IMR-90 (cell line): ENCODE measurements at regions not wholly inside any gene's neighbourhood (a gene's known extent, or its start where the extent isn't known, plus 50 kb on each side); places are given as distances from the start of the nearest gene placed in this dataset.

Source experiments
- ATAC-seq: fragments of 200-7000 bp; cut with Tn5 transposase; 2 replicates; pipeline ENCODE4 v1.9.1; 2020; ENCODE audit warnings: low read depth, mild to moderate bottlenecking, moderate library complexity
- BruUV-seq: library from RNA; stranded (reverse); fragments of 400-500 nt; replicated peaks from 2 replicates; lab custom pipeline; 2021; lab: Mats Ljungman, UMichigan
- CTCF ChIA-PET: fragments of 300-600 bp; formaldehyde crosslinking; extraction: SDS; loops from one replicate; lab custom pipeline; 2021; ENCODE audit warnings: antibody characterized with exemption; lab: Yijun Ruan, JAX
- POLR2A ChIA-PET: fragments of 300-600 bp; sonication (Branson Sonifier 250); formaldehyde crosslinking; loops from one replicate; lab custom pipeline; 2022; ENCODE audit warnings: antibody characterized with exemption; ENCODE audit not compliant: unreplicated experiment; lab: Charles Lee
- DNase-seq: peaks from one replicate; pipeline ENCODE4 v3.0.0; 2013
- H2AFZ ChIP-seq: replicated peaks from 2 replicates; pipeline ENCODE3; 2013; ENCODE audit warnings: low read length, mild to moderate bottlenecking; ENCODE audit not compliant: poor library complexity
- H2AK5ac ChIP-seq: 2 replicates; pipeline ENCODE4 v1.6.1; 2013; ENCODE audit warnings: low read depth, low read length, inconsistent platforms
- H2AK9ac ChIP-seq: replicated peaks from 2 replicates; pipeline ENCODE3; 2013; ENCODE audit warnings: mild to moderate bottlenecking, low read depth, low read length, moderate library complexity; ENCODE audit not compliant: poor library complexity
- H2BK120ac ChIP-seq: 2 replicates; pipeline ENCODE4 v1.6.1; 2013; ENCODE audit warnings: low read depth, low read length, inconsistent platforms
- H2BK15ac ChIP-seq: 3 replicates; pipeline ENCODE4 v1.6.1; 2013; ENCODE audit warnings: low read depth, low read length, inconsistent platforms
- H2BK20ac ChIP-seq: 2 replicates; pipeline ENCODE4 v1.6.1; 2013; ENCODE audit warnings: low read depth, mild to moderate bottlenecking, inconsistent platforms, low read length, moderate library complexity
- H2BK5ac ChIP-seq: 2 replicates; pipeline ENCODE4 v1.6.1; 2013; ENCODE audit warnings: mild to moderate bottlenecking, low read depth, low read length, inconsistent platforms; ENCODE audit not compliant: poor library complexity, severe bottlenecking
- H3K14ac ChIP-seq: replicated peaks from 2 replicates; pipeline ENCODE4 v1.6.1; 2013; ENCODE audit warnings: low read depth, low read length, inconsistent platforms
- H3K18ac ChIP-seq: 2 replicates; pipeline ENCODE4 v1.6.1; 2013; ENCODE audit warnings: low read depth, low read length, control low read depth
- H3K23ac ChIP-seq: 2 replicates; pipeline ENCODE4 v1.6.1; 2013; ENCODE audit warnings: low read depth, low read length, inconsistent platforms
- H3K27ac ChIP-seq: 2 replicates; pipeline ENCODE4 v1.5.1; 2013; ENCODE audit warnings: mild to moderate bottlenecking, control low read depth, low read length; ENCODE audit not compliant: insufficient read depth
- H3K27me3 ChIP-seq: 2 replicates; pipeline ENCODE4 v1.6.1; 2013; ENCODE audit warnings: low read length; ENCODE audit not compliant: control insufficient read depth, insufficient read depth
- H3K36me3 ChIP-seq: 2 replicates; pipeline ENCODE4 v1.6.1; 2013; ENCODE audit warnings: low read length, mixed read lengths; ENCODE audit not compliant: control insufficient read depth, insufficient read depth
- H3K4ac ChIP-seq: 2 replicates; pipeline ENCODE4 v1.6.1; 2013; ENCODE audit warnings: low read depth, low read length, inconsistent platforms
- H3K4me1 ChIP-seq: 2 replicates; pipeline ENCODE4 v1.6.1; 2013; ENCODE audit warnings: low read length, mixed read lengths; ENCODE audit not compliant: control insufficient read depth, insufficient read depth
- H3K4me2 ChIP-seq: 2 replicates; pipeline ENCODE4 v1.6.1; 2013; ENCODE audit warnings: low read depth, mild to moderate bottlenecking, control low read depth, low read length, moderate library complexity
- H3K4me3 ChIP-seq: 2 replicates; pipeline ENCODE4 v1.5.1; 2013; ENCODE audit warnings: low read depth, mild to moderate bottlenecking, control low read depth, low read length, moderate library complexity; ENCODE audit not compliant: insufficient read depth
- H3K56ac ChIP-seq: 2 replicates; pipeline ENCODE4 v1.6.1; 2013; ENCODE audit warnings: low read length, inconsistent platforms; ENCODE audit not compliant: insufficient read depth; ENCODE audit errors: extremely low read depth
- H3K79me1 ChIP-seq, 2 experiments: 2 replicates each; pipeline ENCODE4 v1.6.1; 2013; ENCODE audit warnings: low read length in 2 of 2, inconsistent platforms in 1 of 2, low read depth in 1 of 2
- H3K9ac ChIP-seq: 2 replicates; pipeline ENCODE4 v1.6.1; 2013; ENCODE audit warnings: low read depth, low read length, control low read depth
- H3K9me1 ChIP-seq: 2 replicates; pipeline ENCODE4 v1.6.1; 2013; ENCODE audit warnings: low read length, inconsistent platforms; ENCODE audit not compliant: insufficient read depth
- H3K9me3 ChIP-seq: 2 replicates; pipeline ENCODE4 v1.6.1; 2013; ENCODE audit warnings: low read length; ENCODE audit not compliant: control insufficient read depth, insufficient read depth
- H4K20me1 ChIP-seq: 2 replicates; pipeline ENCODE4 v1.6.1; 2013; ENCODE audit warnings: low read length, inconsistent platforms; ENCODE audit not compliant: insufficient read depth
- H4K5ac ChIP-seq: 2 replicates; pipeline ENCODE4 v1.6.1; 2013; ENCODE audit warnings: mild to moderate bottlenecking, low read depth, low read length, control low read depth
- H4K8ac ChIP-seq, 2 experiments: 2 replicates each; pipeline ENCODE4 v1.6.1; 2013; ENCODE audit warnings: low read depth in 2 of 2, low read length in 2 of 2, control low read depth in 1 of 2, inconsistent platforms in 1 of 2
- H4K91ac ChIP-seq: 2 replicates; pipeline ENCODE4 v1.6.1; 2013; ENCODE audit warnings: low read depth, low read length, inconsistent platforms; ENCODE audit not compliant: insufficient read depth
- MAFK ChIP-seq: IDR thresholded peaks from 2 replicates; pipeline ENCODE4 v1.6.1; 2012; ENCODE audit warnings: low read depth, low read length, improper control_type of control experiment
- MXI1 ChIP-seq: IDR thresholded peaks from 2 replicates; pipeline ENCODE4 v1.6.1; 2012; ENCODE audit warnings: low read depth, mild to moderate bottlenecking, low read length, moderate library complexity, borderline replicate concordance
- WGBS, 2 experiments: methylation state at CpG; one replicate each; pipeline versions ENCODE4 v1.1.5 to v1.1.7; 2013; ENCODE audit warnings: missing lambda C conversion rate in 2 of 2; ENCODE audit not compliant: insufficient read length in 1 of 2; ENCODE audit errors: extremely low coverage in 2 of 2; 5-methylcytosine and 5-hydroxymethylcytosine counted together
- dilution Hi-C: fragments of 300-500 bp; cut with HindIII; formaldehyde crosslinking; loops from one replicate; pipeline ENCODE4 v1.14.3; 2018; ENCODE audit warnings: low sequenced_read_pairs; ENCODE audit not compliant: unreplicated experiment
- in situ Hi-C: fragments of 300-500 bp; cut with MboI; formaldehyde crosslinking; loops from 3 replicates; pipeline ENCODE4 v1.14.3; 2019; ENCODE audit warnings: low sequenced_read_pairs, inconsistent platforms, mixed read lengths
- intact Hi-C: fragments of 100-400 bp; cut with micrococcal nuclease; formaldehyde crosslinking; loops from 2 replicates; pipeline ENCODE4 v1.10.0; 2022

- POLR2A ChIA-PET: no interaction called here
- in situ Hi-C loops (no loop called here), dilution Hi-C loops (no loop called here), intact Hi-C loops (loop anchor here (5.0 kb wide), 1 partner anchor 296 kb away; the partner anchor contains the start of gene ARSJ)
- Histone ChIP-seq H3K4me3 (no peak overlapping the region), H2AK9ac (no peak overlapping the region), H3K9me3 (no peaks in the 10 kb centered on the region), H4K91ac (peak overlapping the region; percentile 40), H3K18ac (peak overlapping the region; percentile 94; the same call in 1 of the 2 replicates), H3K27me3 (no peaks in the 10 kb centered on the region), H3K27ac (no peak overlapping the region), H4K8ac (peak overlapping the region; percentile 81 to 87), H3K9ac (no peak overlapping the region), H3K79me1 (0 out of 4 replicates have a peak, but pooled peaks cover 0 to 3% of the 10 kb centered on the region in 2 experiments), H2BK15ac (peak overlapping the region; percentile 97; the same call in 2 of the 3 replicates), H3K4ac (peak overlapping the region; percentile 42; the same call in 1 of the 2 replicates), H2BK5ac (peak overlapping the region; percentile 76), H4K20me1 (no peaks in the 10 kb centered on the region), H4K5ac (peak overlapping the region; percentile 64; the same call in 1 of the 2 replicates), H2AK5ac (peak overlapping the region; percentile 10; the same call in 1 of the 2 replicates), H3K4me2 (no peak overlapping the region), H3K4me1 (no peaks in the 10 kb centered on the region; the same call in 1 of the 2 replicates), H3K14ac (0 out of 2 replicates have a peak overlapping the region, but pooled peaks have one; percentile 14), H2AFZ (no peak overlapping the region), H3K23ac (no peak overlapping the region), H2BK120ac (peak overlapping the region; percentile 90), H2BK20ac (peak overlapping the region; percentile 77; the same call in 1 of the 2 replicates), H3K9me1 (0 out of 2 replicates have a peak, but pooled peaks cover 2% of the 10 kb centered on the region), H3K56ac (0 out of 2 replicates have a peak overlapping the region, but pooled peaks have one; percentile 24), H3K36me3 (no peaks in the 10 kb centered on the region; the same call in 1 of the 2 replicates)
- TF ChIP-seq MXI1 (no peak), MAFK (peak; percentile 63)
- no TSS peak for BruUV-seq
- no peak for DNase-seq
- ATAC-seq: no peak
- CTCF ChIA-PET: no interaction called here
- WGBS, 2 experiments: no CpG with 5 or more reads among the region's 1 CpG
These were observed 293.8 kb upstream of the ARSJ start for GRCh38 chr4:114273238-114273637.
